ENCODE measurements at regions not wholly inside any gene's neighbourhood (a gene's known extent, or its start where the extent isn't known, plus 50 kb on each side); places are given as distances from the start of the nearest gene placed in this dataset.

GRCh38 chr13:80463673-80464352 lies 122.9 kb upstream of the SPRY2 start:
- H3K36me3 Mint-ChIP-seq: no peaks in the 10 kb centered on the region
- ATAC-seq (ENCODE audit: low read depth): no peak
- H3K4me3 Mint-ChIP-seq: no peak overlapping the region
- H3K27me3 Mint-ChIP-seq: no peaks in the 10 kb centered on the region
- no peaks in the 10 kb centered on the region for H3K9me3 Mint-ChIP-seq
- no peak overlapping the region for H3K27ac Mint-ChIP-seq
- DNase-seq (ENCODE audit: low spot score in 2 of 2): no peak
- no peaks in the 10 kb centered on the region for H3K4me1 Mint-ChIP-seq

GRCh38 chr13:80462567-80462966 lies 121.6 kb upstream of the SPRY2 start:
- no peaks in the 10 kb centered on the region for H3K4me1 Mint-ChIP-seq
- ATAC-seq (ENCODE audit: low read depth) (no peak), DNase-seq (ENCODE audit: low spot score in 2 of 2) (no peak)
- no peaks in the 10 kb centered on the region for H3K36me3 Mint-ChIP-seq
- peaks cover 1% of the 10 kb centered on the region for H3K9me3 Mint-ChIP-seq
- H3K27me3 Mint-ChIP-seq: no peaks in the 10 kb centered on the region
- no peak overlapping the region for H3K27ac Mint-ChIP-seq
- no peak overlapping the region for H3K4me3 Mint-ChIP-seq

GRCh38 chr13:80462037-80462436 lies 121.1 kb upstream of the SPRY2 start:
- DNase-seq (ENCODE audit: low spot score in 2 of 2) (no peak), ATAC-seq (ENCODE audit: low read depth) (no peak)
- H3K36me3 Mint-ChIP-seq: no peaks in the 10 kb centered on the region
- H3K27ac Mint-ChIP-seq: no peak overlapping the region
- no peak overlapping the region for H3K4me3 Mint-ChIP-seq
- no peaks in the 10 kb centered on the region for H3K27me3 Mint-ChIP-seq
- H3K9me3 Mint-ChIP-seq: peaks cover 1% of the 10 kb centered on the region
- H3K4me1 Mint-ChIP-seq: no peaks in the 10 kb centered on the region

GRCh38 chr13:80458543-80458942 lies 117.6 kb upstream of the SPRY2 start:
- ATAC-seq (ENCODE audit: low read depth): no peak
- Mint-ChIP-seq H3K4me1 (peaks cover 10% of the 10 kb centered on the region), H3K27me3 (no peaks in the 10 kb centered on the region), H3K36me3 (no peaks in the 10 kb centered on the region), H3K27ac (no peak overlapping the region), H3K4me3 (no peak overlapping the region), H3K9me3 (peaks cover 2% of the 10 kb centered on the region)
- no peak for DNase-seq (ENCODE audit: low spot score in 2 of 2)

- DNase-seq (ENCODE audit: low spot score in 2 of 2): peak in 1 of 2 donors; percentile 35
- Mint-ChIP-seq H3K4me3 (peak overlapping the region; percentile 19), H3K9me3 (peaks cover 6% of the 10 kb centered on the region), H3K36me3 (no peaks in the 10 kb centered on the region), H3K4me1 (peaks cover 15% of the 10 kb centered on the region), H3K27ac (peak overlapping the region; percentile 43), H3K27me3 (no peaks in the 10 kb centered on the region)
- ATAC-seq (ENCODE audit: low read depth): peak; percentile 95
These were observed 113.3 kb upstream of the SPRY2 start for GRCh38 chr13:80454245-80454644.

- no peaks in the 10 kb centered on the region for H3K36me3 Mint-ChIP-seq
- ATAC-seq (ENCODE audit: low read depth) (no peak), DNase-seq (ENCODE audit: low spot score in 2 of 2) (no peak)
- peaks cover 15% of the 10 kb centered on the region for H3K4me1 Mint-ChIP-seq
- no peak overlapping the region for H3K4me3 Mint-ChIP-seq
- no peaks in the 10 kb centered on the region for H3K27me3 Mint-ChIP-seq
- H3K9me3 Mint-ChIP-seq: peaks cover 5% of the 10 kb centered on the region
- H3K27ac Mint-ChIP-seq: no peak overlapping the region
These were observed 111.4 kb upstream of the SPRY2 start for GRCh38 chr13:80452279-80452678.

GRCh38 chr13:80451641-80452040 lies 110.7 kb upstream of the SPRY2 start:
- Mint-ChIP-seq H3K4me1 (peaks cover 15% of the 10 kb centered on the region), H3K4me3 (no peak overlapping the region), H3K27me3 (no peaks in the 10 kb centered on the region), H3K9me3 (peaks cover 5% of the 10 kb centered on the region), H3K27ac (no peak overlapping the region), H3K36me3 (no peaks in the 10 kb centered on the region)
- no peak for ATAC-seq (ENCODE audit: low read depth)
- no peak for DNase-seq (ENCODE audit: low spot score in 2 of 2)

- Mint-ChIP-seq H3K27ac (no peak overlapping the region), H3K4me1 (peaks cover 15% of the 10 kb centered on the region), H3K4me3 (no peak overlapping the region), H3K36me3 (no peaks in the 10 kb centered on the region), H3K27me3 (no peaks in the 10 kb centered on the region), H3K9me3 (peaks cover 5% of the 10 kb centered on the region)
- DNase-seq (ENCODE audit: low spot score in 2 of 2) (no peak), ATAC-seq (ENCODE audit: low read depth) (no peak)
These were observed 109.5 kb upstream of the SPRY2 start for GRCh38 chr13:80450386-80450785.

GRCh38 chr13:80448725-80449124 lies 107.8 kb upstream of the SPRY2 start:
- Mint-ChIP-seq H3K4me3 (no peak overlapping the region), H3K27me3 (no peaks in the 10 kb centered on the region), H3K27ac (no peak overlapping the region), H3K36me3 (no peaks in the 10 kb centered on the region), H3K9me3 (peaks cover 6% of the 10 kb centered on the region), H3K4me1 (peaks cover 13% of the 10 kb centered on the region)
- ATAC-seq (ENCODE audit: low read depth): no peak
- no peak for DNase-seq (ENCODE audit: low spot score in 2 of 2)

- no peak for DNase-seq (ENCODE audit: low spot score in 2 of 2)
- no peaks in the 10 kb centered on the region for H3K36me3 Mint-ChIP-seq
- ATAC-seq (ENCODE audit: low read depth): no peak
- peaks cover 11% of the 10 kb centered on the region for H3K4me1 Mint-ChIP-seq
- no peaks in the 10 kb centered on the region for H3K27me3 Mint-ChIP-seq
- no peak overlapping the region for H3K4me3 Mint-ChIP-seq
- no peak overlapping the region for H3K27ac Mint-ChIP-seq
- peaks cover 3% of the 10 kb centered on the region for H3K9me3 Mint-ChIP-seq
These were observed 106.8 kb upstream of the SPRY2 start for GRCh38 chr13:80447747-80448146.

GRCh38 chr13:80444240-80445015 lies 103.5 kb upstream of the SPRY2 start:
- ATAC-seq (ENCODE audit: low read depth): peak; percentile 66
- Mint-ChIP-seq H3K27me3 (no peaks in the 10 kb centered on the region), H3K4me1 (peaks cover 10% of the 10 kb centered on the region), H3K9me3 (peaks cover 2% of the 10 kb centered on the region), H3K4me3 (peak overlapping the region; percentile 22), H3K27ac (peak overlapping the region; percentile 49), H3K36me3 (no peaks in the 10 kb centered on the region)
- no peak for DNase-seq (ENCODE audit: low spot score in 2 of 2)

GRCh38 chr13:80442609-80443008 lies 101.7 kb upstream of the SPRY2 start:
- Mint-ChIP-seq H3K4me1 (peaks cover 10% of the 10 kb centered on the region), H3K4me3 (no peak overlapping the region), H3K27ac (no peak overlapping the region), H3K27me3 (no peaks in the 10 kb centered on the region), H3K9me3 (peaks cover 2% of the 10 kb centered on the region), H3K36me3 (no peaks in the 10 kb centered on the region)
- no peak for DNase-seq (ENCODE audit: low spot score in 2 of 2)
- ATAC-seq (ENCODE audit: low read depth): no peak

- H3K27ac Mint-ChIP-seq: peak overlapping the region; percentile 17
- DNase-seq (ENCODE audit: low spot score in 2 of 2): no peak
- peaks cover 10% of the 10 kb centered on the region for H3K4me1 Mint-ChIP-seq
- H3K9me3 Mint-ChIP-seq: peaks cover 2% of the 10 kb centered on the region
- H3K4me3 Mint-ChIP-seq: no peak overlapping the region
- no peaks in the 10 kb centered on the region for H3K36me3 Mint-ChIP-seq
- no peaks in the 10 kb centered on the region for H3K27me3 Mint-ChIP-seq
- peak; percentile 85 for ATAC-seq (ENCODE audit: low read depth)
These were observed 101.0 kb upstream of the SPRY2 start for GRCh38 chr13:80441968-80442367.

GRCh38 chr13:80438521-80438920 lies 97.6 kb upstream of the SPRY2 start:
- Mint-ChIP-seq H3K27ac (no peak overlapping the region), H3K9me3 (no peaks in the 10 kb centered on the region), H3K27me3 (no peaks in the 10 kb centered on the region)

GRCh38 chr13:80437231-80437630 lies 96.3 kb upstream of the SPRY2 start:
- H3K4me3 Mint-ChIP-seq: no peak overlapping the region
- H3K9me3 Mint-ChIP-seq: no peaks in the 10 kb centered on the region
- DNase-seq (ENCODE audit: low spot score in 2 of 2) (no peak), ATAC-seq (ENCODE audit: low read depth) (no peak)
- H3K4me1 Mint-ChIP-seq: peaks cover 2% of the 10 kb centered on the region
- no peaks in the 10 kb centered on the region for H3K27me3 Mint-ChIP-seq
- no peaks in the 10 kb centered on the region for H3K36me3 Mint-ChIP-seq
- H3K27ac Mint-ChIP-seq: no peak overlapping the region

More at GRCh38 chr13:80438521-80438920, 97.6 kb upstream of the SPRY2 start:
- ATAC-seq (ENCODE audit: low read depth) (no peak), DNase-seq (ENCODE audit: low spot score in 2 of 2) (no peak)
- H3K4me3 Mint-ChIP-seq: no peak overlapping the region
- no peaks in the 10 kb centered on the region for H3K36me3 Mint-ChIP-seq
- peaks cover 5% of the 10 kb centered on the region for H3K4me1 Mint-ChIP-seq

Measured in memory B cell (primary cell).